ENCODE measurements at regions not wholly inside any gene's neighbourhood (a gene's known extent, or its start where the extent isn't known, plus 50 kb on each side); places are given as distances from the start of the nearest gene placed in this dataset.

DNA sequence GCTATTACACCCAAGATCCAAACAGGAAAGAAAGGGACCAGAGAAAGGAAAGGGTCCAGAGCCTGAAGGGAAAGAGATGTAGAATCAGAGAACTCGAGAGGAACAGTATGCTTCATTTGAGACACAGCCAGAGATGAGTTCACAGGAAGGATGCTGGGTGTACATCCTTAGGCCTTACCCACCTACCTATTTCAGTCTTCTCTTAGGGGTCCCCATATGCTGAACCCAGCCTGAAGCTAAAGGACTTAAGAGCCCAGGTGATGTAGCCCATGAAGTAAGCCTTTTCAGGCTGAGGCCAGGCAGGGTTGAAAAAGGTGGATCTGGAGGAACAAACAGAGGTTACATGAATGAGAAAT lies 338.0 kb upstream of the KCNH8 start:
- Histone ChIP-seq H3K9ac (ENCODE audit: insufficient read depth in 1 of 2, low read depth in 2 of 2, low read length in 2 of 2) (no peak overlapping the region), H3K4me3 (no peak overlapping the region), H3K9me1 (ENCODE audit: control insufficient read depth, insufficient read depth, low read length) (no peaks in the 10 kb centered on the region), H3K9me3 (replicated peaks; ENCODE audit: control insufficient read depth, insufficient read depth, low read depth, low read length) (0 out of 2 replicates have a peak, but pooled peaks cover 2% of the 10 kb centered on the region), H3K27me3 (ENCODE audit: control insufficient read depth in 2 of 2, insufficient read depth in 2 of 2, low read length in 2 of 2) (no peaks in the 10 kb centered on the region), H2AFZ (ENCODE audit: low read depth, low read length) (no peak overlapping the region), H3K79me2 (ENCODE audit: control insufficient read depth, insufficient read depth, low read length) (no peaks in the 10 kb centered on the region), H3K4me1 (replicated peaks in 1 of 2; ENCODE audit: control insufficient read depth in 2 of 2, insufficient read depth in 2 of 2, low read length in 2 of 2) (no peaks in the 10 kb centered on the region), H3K4me2 (ENCODE audit: insufficient read depth, low read length) (no peak overlapping the region), H4K20me1 (replicated peaks; ENCODE audit: control insufficient read depth, insufficient read depth, low read length) (no peaks in the 10 kb centered on the region), H3K36me3 (ENCODE audit: control insufficient read depth, insufficient read depth, low read length) (no peaks in the 10 kb centered on the region), H3K27ac (ENCODE audit: extremely low read depth, low read depth, low read length) (no peak overlapping the region)
- ChIA-PET CTCF (ENCODE audit: low intra/inter-chr PET ratio) (no interaction called here), POLR2A (no interaction called here)
- no TSS peak for BruUV-seq (replicated peaks)
- ATAC-seq = no peak
- WGBS (ENCODE audit: insufficient coverage, low coverage, missing lambda C conversion rate) = 0% methylated on average over 1 of the region's 1 CpG
- TF ChIP-seq ZFP1 (CRISPR knock-in tag; IDR thresholded peaks at IDR 0.05) (no peak), ZNF324 (CRISPR knock-in tag; IDR thresholded peaks at IDR 0.05) (no peak), ZKSCAN3 (CRISPR knock-in tag; IDR thresholded peaks at IDR 0.05) (no peak), NR2F6 (CRISPR knock-in tag; IDR thresholded peaks at IDR 0.05) (no peak), PHF8 (IDR thresholded peaks at IDR 0.05; ENCODE audit: borderline replicate concordance, low read length) (no peak), PCBP1 (IDR thresholded peaks at IDR 0.05; ENCODE audit: low read depth, low read length, poor library complexity, severe bottlenecking) (no peak), CREM (IDR thresholded peaks at IDR 0.05; ENCODE audit: low read depth) (no peak)
- TF ChIP-seq, protein P1, sequence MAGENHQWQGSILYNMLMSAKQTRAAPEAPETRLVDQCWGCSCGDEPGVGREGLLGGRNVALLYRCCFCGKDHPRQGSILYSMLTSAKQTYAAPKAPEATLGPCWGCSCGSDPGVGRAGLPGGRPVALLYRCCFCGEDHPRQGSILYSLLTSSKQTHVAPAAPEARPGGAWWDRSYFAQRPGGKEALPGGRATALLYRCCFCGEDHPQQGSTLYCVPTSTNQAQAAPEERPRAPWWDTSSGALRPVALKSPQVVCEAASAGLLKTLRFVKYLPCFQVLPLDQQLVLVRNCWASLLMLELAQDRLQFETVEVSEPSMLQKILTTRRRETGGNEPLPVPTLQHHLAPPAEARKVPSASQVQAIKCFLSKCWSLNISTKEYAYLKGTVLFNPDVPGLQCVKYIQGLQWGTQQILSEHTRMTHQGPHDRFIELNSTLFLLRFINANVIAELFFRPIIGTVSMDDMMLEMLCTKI (IDR thresholded peaks at IDR 0.05; ENCODE audit: partially characterized antibody) = no peak
- intact Hi-C loops (cut with micrococcal nuclease) (no loop called here), in situ Hi-C loops (cut with MboI) (no loop called here)
- no peak for FAIRE-seq
- DNase-seq (ENCODE audit: extremely low read depth in 1 of 4, low spot score in 3 of 4) = no peak

Data from K562 (cell line).